ENCODE measurements at regions not wholly inside any gene's neighbourhood (a gene's known extent, or its start where the extent isn't known, plus 50 kb on each side); places are given as distances from the start of the nearest gene placed in this dataset.

- no peak for TF ChIP-seq CTCF (IDR thresholded peaks at IDR 0.05; ENCODE audit: insufficient read depth, low read length, missing control alignments)
- CTCF ChIA-PET: no interaction called here
- no peak for DNase-seq (ENCODE audit: low read depth, low spot score)
- H3K4me3 ChIP-seq (ENCODE audit: low read depth, low read length): no peak overlapping the region
- POLR2A ChIA-PET: no interaction called here
Measured at GRCh38 chr18:7322817-7323485, 92.1 kb downstream of the LRRC30 start.

GRCh38 chr18:7325126-7325430 is 94.2 kb downstream of the LRRC30 start:
- H3K4me3 ChIP-seq (ENCODE audit: low read depth, low read length): no peak overlapping the region
- no peak for DNase-seq (ENCODE audit: low read depth, low spot score)
- CTCF ChIA-PET: no interaction called here
- no peak for TF ChIP-seq CTCF (IDR thresholded peaks at IDR 0.05; ENCODE audit: insufficient read depth, low read length, missing control alignments)
- POLR2A ChIA-PET: no interaction called here

GRCh38 chr18:7329016-7329415 is 98.1 kb downstream of the LRRC30 start:
- DNase-seq (ENCODE audit: low read depth, low spot score): no peak
- POLR2A ChIA-PET: no interaction called here
- H3K4me3 ChIP-seq (ENCODE audit: low read depth, low read length): no peak overlapping the region
- CTCF ChIA-PET: no interaction called here
- TF ChIP-seq CTCF (IDR thresholded peaks at IDR 0.05; ENCODE audit: insufficient read depth, low read length, missing control alignments): no peak

- no peak for DNase-seq (ENCODE audit: low read depth, low spot score)
- no peak for TF ChIP-seq CTCF (IDR thresholded peaks at IDR 0.05; ENCODE audit: insufficient read depth, low read length, missing control alignments)
- H3K4me3 ChIP-seq (ENCODE audit: low read depth, low read length): no peak overlapping the region
- ChIA-PET CTCF (no interaction called here), POLR2A (no interaction called here)
Measured at GRCh38 chr18:7332452-7332851, 101.6 kb downstream of the LRRC30 start.

GRCh38 chr18:7333025-7333562 is 102.2 kb downstream of the LRRC30 start:
- no peak for DNase-seq (ENCODE audit: low read depth, low spot score)
- POLR2A ChIA-PET: no interaction called here
- H3K4me3 ChIP-seq (ENCODE audit: low read depth, low read length): no peak overlapping the region
- CTCF ChIA-PET: no interaction called here
- no peak for TF ChIP-seq CTCF (IDR thresholded peaks at IDR 0.05; ENCODE audit: insufficient read depth, low read length, missing control alignments)

GRCh38 chr18:7334973-7335568 is 104.2 kb downstream of the LRRC30 start:
- no peak for TF ChIP-seq CTCF (IDR thresholded peaks at IDR 0.05; ENCODE audit: insufficient read depth, low read length, missing control alignments)
- DNase-seq (ENCODE audit: low read depth, low spot score): no peak
- POLR2A ChIA-PET: no interaction called here
- CTCF ChIA-PET: no interaction called here
- no peak overlapping the region for H3K4me3 ChIP-seq (ENCODE audit: low read depth, low read length)

Measured in AG04449 (cell line).